Right renal pelvis (tissue), 4 donors: ENCODE measurements at regions not wholly inside any gene's neighbourhood (a gene's known extent, or its start where the extent isn't known, plus 50 kb on each side); places are given as distances from the start of the nearest gene placed in this dataset.

ENCODE experiments used
- DNase-seq, 4 donors: peaks; one replicate each; pipeline ENCODE4 v3.0.0-alpha.2; 2013; ENCODE audit warnings: low read depth in 4 of 4, low spot score in 3 of 4, missing footprints in 1 of 4

GRCh38 chr1:216898801-216899200 is 175.6 kb upstream of the ESRRG start:
- DNase-seq, result no peak

GRCh38 chr1:216896146-216896545 is 172.9 kb upstream of the ESRRG start:
- DNase-seq, result no peak

GRCh38 chr1:216894494-216894893 is 171.3 kb upstream of the ESRRG start:
- no peak for DNase-seq

GRCh38 chr1:216892581-216893160 is 169.4 kb upstream of the ESRRG start:
- no peak for DNase-seq

- no peak for DNase-seq
Measured at GRCh38 chr1:216890871-216891270, 167.6 kb upstream of the ESRRG start.

GRCh38 chr1:216888731-216889130 is 165.5 kb upstream of the ESRRG start:
- DNase-seq, result no peak

- DNase-seq, result no peak
Measured at GRCh38 chr1:216887032-216887431, 163.8 kb upstream of the ESRRG start.

GRCh38 chr1:216884614-216885229 is 161.5 kb upstream of the ESRRG start:
- DNase-seq, result peak in 1 of 4 donors; percentile 5

GRCh38 chr1:216883518-216883917 is 160.3 kb upstream of the ESRRG start:
- DNase-seq, result no peak

GRCh38 chr1:216881695-216882094 is 158.5 kb upstream of the ESRRG start:
- no peak for DNase-seq

- DNase-seq, result no peak
Measured at GRCh38 chr1:216866714-216867113, 143.5 kb upstream of the ESRRG start.

GRCh38 chr1:216855810-216856209 is 132.6 kb upstream of the ESRRG start:
- no peak for DNase-seq

- DNase-seq, result no peak
Measured at GRCh38 chr1:216854836-216855484, 131.7 kb upstream of the ESRRG start.

- DNase-seq, result no peak
Measured at GRCh38 chr1:216851073-216851472, 127.8 kb upstream of the ESRRG start.

GRCh38 chr1:216849146-216849545 is 125.9 kb upstream of the ESRRG start:
- DNase-seq, result no peak

GRCh38 chr1:216847397-216848036 is 124.3 kb upstream of the ESRRG start:
- DNase-seq, result no peak

- no peak for DNase-seq
Measured at GRCh38 chr1:216846339-216846738, 123.1 kb upstream of the ESRRG start.

GRCh38 chr1:216843409-216843808 is 120.2 kb upstream of the ESRRG start:
- DNase-seq, result no peak

- no peak for DNase-seq
Measured at GRCh38 chr1:216841165-216841564, 117.9 kb upstream of the ESRRG start.

GRCh38 chr1:216836316-216836715 is 113.1 kb upstream of the ESRRG start:
- DNase-seq, result no peak

GRCh38 chr1:216833509-216833908 is 110.3 kb upstream of the ESRRG start:
- no peak for DNase-seq

- DNase-seq, result no peak
Measured at GRCh38 chr1:216832192-216832591, 109.0 kb upstream of the ESRRG start.
